GM18508 (cell line): ENCODE measurements at regions not wholly inside any gene's neighbourhood (a gene's known extent, or its start where the extent isn't known, plus 50 kb on each side); places are given as distances from the start of the nearest gene placed in this dataset.

Source experiments
- ATAC-seq: cut with Tn5 transposase; IDR thresholded peaks from one replicate; pipeline ENCODE4 v1.9.1; 2021; ENCODE audit warnings: moderate number of reproducible peaks; ENCODE audit not compliant: insufficient read depth, unreplicated experiment

GRCh38 chr16:65945493-65945892 is 421.0 kb upstream of the CDH5 start:
- no peak for ATAC-seq

DNA sequence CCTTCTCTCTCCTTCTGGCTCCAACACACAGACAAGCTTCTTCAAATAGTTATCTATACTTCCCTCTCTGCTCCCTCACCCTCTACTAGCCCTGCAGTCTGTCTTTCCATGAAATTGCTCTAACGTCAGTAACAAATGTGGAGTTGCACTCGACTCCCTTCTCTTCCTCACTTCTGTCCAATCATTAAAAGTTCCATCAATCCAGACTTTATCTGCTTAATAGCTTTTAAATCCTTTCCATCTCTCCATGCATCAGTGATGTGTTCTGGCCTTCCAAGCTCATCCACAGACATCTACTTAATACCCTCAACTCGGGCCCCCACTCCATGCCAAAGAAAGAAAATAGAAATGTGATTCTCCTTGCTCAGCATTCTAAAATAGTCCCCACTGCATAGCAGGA is 422.1 kb upstream of the CDH5 start:
- no peak for ATAC-seq

DNA sequence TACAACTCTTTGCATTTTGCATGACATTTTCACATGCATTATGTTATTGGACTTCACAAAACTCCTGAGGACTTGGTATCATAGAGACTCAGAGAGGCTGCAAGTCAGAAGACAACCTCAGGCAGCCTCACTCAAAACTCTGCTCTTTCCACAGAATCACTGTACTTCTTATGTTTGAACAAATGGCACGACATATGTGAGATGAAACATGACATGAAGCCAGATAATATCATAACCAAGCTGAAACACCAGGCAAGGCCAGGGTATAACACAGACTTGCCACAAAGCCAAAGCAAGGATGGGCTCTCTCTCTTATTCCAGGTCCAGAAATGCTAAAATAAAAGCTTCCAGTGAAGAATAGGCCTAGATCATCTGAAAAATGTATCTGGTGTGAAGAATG is 425.8 kb upstream of the CDH5 start:
- ATAC-seq = no peak

DNA sequence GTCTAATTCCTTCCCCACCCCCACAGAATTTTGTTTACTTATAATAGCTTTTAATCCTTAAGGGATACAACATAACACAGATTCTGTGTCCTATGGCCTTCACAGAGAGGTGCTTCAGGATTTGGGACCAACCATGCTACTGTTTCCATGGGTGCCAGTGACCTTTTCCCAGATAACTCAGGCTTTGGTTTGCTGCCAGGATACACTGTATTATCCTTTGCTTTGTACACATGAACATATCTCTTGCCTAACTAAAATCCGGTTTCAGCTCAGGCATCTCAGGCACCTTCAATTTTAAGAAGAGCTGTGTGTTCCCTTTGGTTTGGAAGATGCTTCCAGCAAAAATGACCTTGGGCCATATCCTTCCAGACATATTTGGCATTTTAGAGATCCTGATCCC is 428.4 kb upstream of the CDH5 start:
- ATAC-seq = no peak

- no peak for ATAC-seq
These were observed 429.0 kb upstream of the CDH5 start for GRCh38 chr16:65937455-65937854.

DNA sequence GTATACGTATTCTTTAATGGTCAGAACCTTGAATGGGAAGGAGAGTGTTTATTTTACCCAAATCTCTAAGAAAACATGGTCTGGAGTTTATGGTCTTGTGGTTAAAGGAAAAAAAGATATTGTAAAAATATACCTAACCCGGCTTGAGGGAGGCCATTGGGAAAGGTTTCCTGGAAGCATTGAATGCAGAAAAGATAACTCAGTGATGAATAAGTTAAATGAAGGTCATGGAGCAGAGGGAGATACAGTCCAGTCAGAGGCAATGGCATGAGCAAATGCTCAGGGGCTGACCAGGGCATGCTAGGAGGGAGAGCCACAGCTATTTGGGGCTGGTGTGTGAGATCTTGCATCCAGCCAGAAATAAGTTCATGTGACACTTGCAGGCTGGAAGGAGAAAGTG is 430.4 kb upstream of the CDH5 start:
- ATAC-seq = no peak

GRCh38 chr16:65934443-65934842 is 432.0 kb upstream of the CDH5 start:
- no peak for ATAC-seq

GRCh38 chr16:65933703-65934102 is 432.8 kb upstream of the CDH5 start:
- no peak for ATAC-seq

GRCh38 chr16:65932350-65933072 is 434.0 kb upstream of the CDH5 start:
- ATAC-seq = no peak

DNA sequence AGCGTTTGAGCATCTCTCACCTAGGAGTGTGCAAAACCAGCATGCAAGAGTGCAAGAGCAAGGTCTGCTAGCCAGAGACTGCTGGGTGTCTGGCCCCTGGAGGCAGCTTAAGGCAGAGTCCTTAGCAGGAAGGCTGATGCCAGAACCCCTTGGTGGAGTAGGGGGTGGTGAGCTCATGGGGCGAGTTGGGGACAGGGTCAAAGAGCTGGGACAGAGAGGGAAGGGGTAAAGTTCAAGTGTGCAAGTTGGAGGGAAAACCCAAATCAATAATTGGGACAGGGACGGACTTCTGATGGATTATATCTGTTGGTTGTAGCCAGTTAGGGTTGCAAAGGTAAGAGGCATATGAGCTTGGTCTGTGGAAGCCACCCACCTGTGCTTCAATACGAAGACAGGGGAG is 443.6 kb upstream of the CDH5 start:
- ATAC-seq = no peak

- no peak for ATAC-seq
These were observed 446.5 kb upstream of the CDH5 start for GRCh38 chr16:65919986-65920376.

DNA sequence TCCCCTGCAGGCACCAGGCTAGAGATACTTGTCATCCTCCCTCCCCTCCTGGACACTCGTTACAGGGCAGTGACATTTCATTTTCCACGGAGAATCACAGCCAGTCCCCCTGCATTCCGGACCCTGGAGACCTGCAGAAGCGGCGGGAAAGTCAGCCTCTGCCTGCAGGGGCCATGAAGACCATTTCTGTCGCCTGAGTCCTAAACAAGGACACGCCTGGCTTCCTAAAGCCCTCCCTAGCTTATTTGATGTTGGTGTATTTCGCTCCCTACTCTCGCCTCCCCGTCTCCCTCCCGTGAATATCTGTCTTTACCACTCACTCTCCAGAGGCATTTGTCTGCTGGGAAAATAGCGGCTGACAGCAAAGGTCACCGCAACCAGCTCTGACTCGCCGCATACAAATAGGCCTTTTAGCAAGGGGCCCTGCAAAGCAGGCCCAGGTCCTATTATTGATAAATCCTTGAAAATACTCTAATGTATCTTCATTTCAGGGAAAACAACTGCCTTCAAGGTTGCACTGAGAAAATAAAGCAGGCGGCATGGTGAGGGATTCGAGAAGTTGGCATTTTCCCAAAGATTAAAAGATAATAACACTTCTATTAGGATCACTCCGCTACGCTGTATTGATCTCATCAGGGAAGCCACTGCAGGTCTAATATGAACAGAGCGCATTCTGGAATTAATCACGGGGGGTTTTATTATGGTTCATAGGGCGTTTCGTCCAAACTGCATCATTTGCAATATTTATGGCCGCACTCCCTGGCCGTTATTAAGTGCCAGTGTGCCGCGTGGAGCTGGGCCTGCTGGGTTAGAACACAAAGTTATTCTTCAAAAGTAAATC is 447.1 kb upstream of the CDH5 start:
- ATAC-seq = no peak

GRCh38 chr16:65917466-65917865 is 449.0 kb upstream of the CDH5 start:
- ATAC-seq = no peak

DNA sequence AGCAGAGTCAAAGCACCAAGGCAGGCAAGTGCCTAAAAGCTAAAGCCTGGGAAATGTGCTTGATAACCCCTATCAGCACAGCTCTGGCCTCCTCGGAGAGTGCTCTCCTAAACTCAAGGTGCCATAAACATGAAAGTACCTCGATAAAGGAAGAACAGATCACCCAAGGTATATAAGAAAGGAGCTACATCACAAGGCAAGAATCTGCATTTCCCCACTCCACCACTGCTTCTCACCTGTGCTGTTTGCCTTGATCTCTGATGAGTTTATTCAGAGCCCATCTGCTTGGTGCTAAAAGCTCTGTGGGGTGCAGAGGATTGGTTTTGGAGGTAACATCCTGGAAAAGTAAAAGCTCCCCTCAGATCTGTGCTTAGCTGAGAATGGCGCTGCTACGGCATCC is 449.5 kb upstream of the CDH5 start:
- no peak for ATAC-seq

- no peak for ATAC-seq
These were observed 456.2 kb upstream of the CDH5 start for GRCh38 chr16:65910291-65910690.

DNA sequence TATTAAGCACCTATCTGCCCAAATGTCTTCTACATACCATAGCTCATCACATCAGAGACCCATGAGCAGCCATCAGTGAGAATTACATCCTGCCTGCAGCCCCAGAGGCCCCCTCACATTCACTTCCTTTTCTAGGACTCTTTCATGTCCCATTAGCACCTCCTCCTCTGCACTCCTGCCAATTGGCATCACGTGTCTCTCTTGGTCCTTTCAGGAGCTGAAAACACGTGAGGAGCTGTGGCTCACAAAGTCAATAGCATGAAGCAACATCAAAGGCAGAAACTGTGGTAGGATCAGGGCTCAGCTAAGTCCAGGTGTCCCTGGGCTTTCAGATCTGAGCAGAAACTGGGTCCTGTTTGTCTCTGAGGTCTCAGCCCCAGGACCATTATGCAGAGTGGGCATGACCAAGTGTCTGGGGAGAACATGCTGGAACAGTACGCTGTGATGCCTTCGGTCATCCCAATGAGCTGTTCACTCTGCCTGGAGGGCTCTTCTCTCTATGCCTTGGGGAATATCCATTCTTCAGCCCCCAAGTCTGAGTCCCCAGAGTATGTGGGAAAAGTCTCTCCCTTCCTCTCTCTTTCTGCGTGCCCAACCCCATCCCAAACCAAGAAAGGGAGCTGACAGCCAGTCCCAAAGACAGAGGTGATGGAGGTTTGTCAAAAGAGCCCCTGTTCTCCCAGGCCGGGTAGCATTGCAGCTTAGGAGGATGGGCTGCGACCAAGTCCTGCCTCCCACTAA is 457.0 kb upstream of the CDH5 start:
- ATAC-seq = no peak

GRCh38 chr16:65908568-65908967 is 457.9 kb upstream of the CDH5 start:
- no peak for ATAC-seq

- ATAC-seq = no peak
These were observed 461.2 kb upstream of the CDH5 start for GRCh38 chr16:65905331-65905730.

GRCh38 chr16:65896448-65897153 is 469.9 kb upstream of the CDH5 start:
- ATAC-seq = no peak

- no peak for ATAC-seq
These were observed 470.6 kb upstream of the CDH5 start for GRCh38 chr16:65895906-65896305.

- ATAC-seq = no peak
These were observed 471.0 kb upstream of the CDH5 start for GRCh38 chr16:65895486-65895885.
